H1 (cell line): ENCODE measurements at regions not wholly inside any gene's neighbourhood (a gene's known extent, or its start where the extent isn't known, plus 50 kb on each side); places are given as distances from the start of the nearest gene placed in this dataset.

Experiments
- CTCF ChIA-PET: fragments of 300-600 bp; sonication (Branson Sonifier 250); formaldehyde crosslinking; loops from one replicate; lab custom pipeline; 2021; ENCODE audit not compliant: partially characterized antibody; lab: Charles Lee
- POLR2A ChIA-PET: fragments of 300-600 bp; sonication (Branson Sonifier 250); formaldehyde crosslinking; loops from one replicate; lab custom pipeline; 2021; ENCODE audit warnings: inconsistent platforms; ENCODE audit not compliant: partially characterized antibody; lab: Charles Lee
- DNase-seq, 2 experiments: peaks; one replicate each; pipeline versions ENCODE4 v3.0.0 to v3.0.0-alpha.2; 2010 to 2022; ENCODE audit warnings: low spot score in 2 of 2, low read depth in 1 of 2, mixed read lengths in 1 of 2
- FAIRE-seq: peaks from 2 replicates; lab custom pipeline; 2011; peaks lifted over from hg19 to GRCh38; lab: Jason Lieb, UNC
- H2AFZ ChIP-seq: 2 replicates; pipeline ENCODE4 v1.8.1; 2012; ENCODE audit warnings: low read length, inconsistent platforms
- H2AK5ac ChIP-seq: 2 replicates; pipeline ENCODE4 v1.6.1; 2013; ENCODE audit warnings: low read depth, low read length
- H2BK120ac ChIP-seq: replicated peaks from 2 replicates; pipeline ENCODE3; 2013; ENCODE audit warnings: low read depth, low read length, inconsistent platforms
- H2BK12ac ChIP-seq: 2 replicates; pipeline ENCODE4 v1.6.1; 2013; ENCODE audit warnings: low read depth, low read length
- H2BK15ac ChIP-seq: 2 replicates; pipeline ENCODE4 v1.6.1; 2013; ENCODE audit warnings: low read length
- H2BK20ac ChIP-seq: 2 replicates; pipeline ENCODE4 v1.6.1; 2013; ENCODE audit warnings: low read length
- H2BK5ac ChIP-seq: 2 replicates; pipeline ENCODE4 v1.6.1; 2013; ENCODE audit warnings: low read depth, low read length
- H3K14ac ChIP-seq: 2 replicates; pipeline ENCODE4 v1.6.1; 2013; ENCODE audit warnings: inconsistent platforms; ENCODE audit not compliant: insufficient read length
- H3K18ac ChIP-seq: 2 replicates; pipeline ENCODE4 v1.6.1; 2013; ENCODE audit warnings: low read length; ENCODE audit errors: extremely low read depth
- H3K23ac ChIP-seq: 2 replicates; pipeline ENCODE4 v1.6.1; 2013; ENCODE audit warnings: inconsistent platforms; ENCODE audit not compliant: insufficient read length
- H3K23me2 ChIP-seq: 2 replicates; pipeline ENCODE4 v1.6.1; 2013; ENCODE audit warnings: low read depth, low read length
- H3K27ac ChIP-seq: 2 replicates; pipeline ENCODE4 v1.6.1; 2011; ENCODE audit warnings: low read depth, low read length, inconsistent platforms
- H3K27me3 ChIP-seq, 4 experiments: replicated peaks in 1 of 4; 1 replicate in 1 of 4; 2 replicates in 3 of 4; pipeline versions ENCODE4 v1.6.1 to v1.8.1; 2011 to 2013; ENCODE audit warnings: low read length in 3 of 4, mild to moderate bottlenecking in 3 of 4, inconsistent platforms in 2 of 4, mixed read lengths in 2 of 4, moderate library complexity in 1 of 4; ENCODE audit not compliant: control insufficient read depth in 3 of 4, insufficient read depth in 3 of 4; ENCODE audit errors: extremely low read depth in 1 of 4
- H3K36me3 ChIP-seq, 4 experiments: 2 replicates each; pipeline versions ENCODE4 v1.6.1 to v1.8.1; 2011 to 2013; ENCODE audit warnings: mild to moderate bottlenecking in 4 of 4, low read length in 3 of 4, moderate library complexity in 2 of 4, control low read depth in 1 of 4, inconsistent platforms in 1 of 4; ENCODE audit not compliant: insufficient read depth in 4 of 4, control insufficient read depth in 2 of 4
- H3K4ac ChIP-seq: replicated peaks from 2 replicates; pipeline ENCODE3; 2013; ENCODE audit warnings: low read length, low read depth, mixed read lengths, inconsistent platforms; ENCODE audit not compliant: insufficient read length
- H3K4me1 ChIP-seq, 4 experiments: replicated peaks in 1 of 4; 1 replicate in 1 of 4; 2 replicates in 3 of 4; pipeline versions ENCODE4 v1.6.1 to v1.8.1; 2011 to 2013; ENCODE audit warnings: low read length in 3 of 4, inconsistent platforms in 2 of 4, mixed read lengths in 1 of 4; ENCODE audit not compliant: insufficient read depth in 4 of 4, control insufficient read depth in 3 of 4
- H3K4me2 ChIP-seq, 2 experiments: 2 replicates each; pipeline versions ENCODE4 v1.6.1 to v1.8.1; 2011 to 2013; ENCODE audit warnings: low read depth in 2 of 2, low read length in 2 of 2, control low read depth in 1 of 2, inconsistent platforms in 1 of 2, mild to moderate bottlenecking in 1 of 2; ENCODE audit not compliant: insufficient read depth in 1 of 2
- H3K4me3 ChIP-seq, 4 experiments: fragments of 200-600, 300-600 bp in 1 of 4; sonication (generic), shearing (Covaris generic), sonication (Bioruptor Twin) in 1 of 4; 2 replicates each; pipeline versions ENCODE4 v1.5.1 to v1.8.1; 2011 to 2016; ENCODE audit warnings: low read length in 4 of 4, low read depth in 3 of 4, control low read depth in 2 of 4, inconsistent platforms in 2 of 4, mild to moderate bottlenecking in 2 of 4, mixed read lengths in 1 of 4, moderate library complexity in 1 of 4; ENCODE audit not compliant: insufficient read depth in 2 of 4; ENCODE audit errors: extremely low read depth in 1 of 4
- H3K56ac ChIP-seq: replicated peaks from 2 replicates; pipeline ENCODE3; 2013; ENCODE audit warnings: low read depth, mild to moderate bottlenecking, mixed read lengths, low read length, inconsistent platforms; ENCODE audit not compliant: insufficient read length
- H3K79me1 ChIP-seq: 2 replicates; pipeline ENCODE4 v1.6.1; 2013; ENCODE audit warnings: low read depth, low read length, control low read depth
- H3K79me2 ChIP-seq, 2 experiments: 2 replicates each; pipeline versions ENCODE4 v1.6.1 to v1.8.1; 2012 to 2013; ENCODE audit warnings: low read length in 2 of 2, mild to moderate bottlenecking in 2 of 2, inconsistent platforms in 1 of 2; ENCODE audit not compliant: insufficient read depth in 2 of 2, control insufficient read depth in 1 of 2
- H3K9ac ChIP-seq, 4 experiments: replicated peaks in 1 of 4; 1 replicate in 1 of 4; 2 replicates in 3 of 4; pipeline versions ENCODE4 v1.6.1 to v1.8.1; 2011 to 2013; ENCODE audit warnings: low read depth in 3 of 4, low read length in 3 of 4, control low read depth in 2 of 4, mild to moderate bottlenecking in 2 of 4, moderate library complexity in 2 of 4, inconsistent platforms in 1 of 4; ENCODE audit errors: extremely low read depth in 1 of 4
- H3K9me3 ChIP-seq, 2 experiments: 2 replicates each; pipeline versions ENCODE4 v1.6.1 to v1.8.1; 2012 to 2013; ENCODE audit warnings: mild to moderate bottlenecking in 2 of 2, moderate library complexity in 2 of 2, control low read depth in 1 of 2, inconsistent platforms in 1 of 2, low read depth in 1 of 2, low read length in 1 of 2, mixed read lengths in 1 of 2; ENCODE audit not compliant: insufficient read depth in 2 of 2
- H4K20me1 ChIP-seq, 2 experiments: replicated peaks in 1 of 2; 2 replicates each; pipeline versions ENCODE3 to v1.8.1; 2011 to 2013; ENCODE audit warnings: inconsistent platforms in 2 of 2, low read length in 2 of 2, mild to moderate bottlenecking in 1 of 2; ENCODE audit not compliant: insufficient read depth in 2 of 2, control insufficient read depth in 1 of 2
- H4K5ac ChIP-seq: 2 replicates; pipeline ENCODE4 v1.6.1; 2013; ENCODE audit warnings: low read length, low read depth, mixed read lengths, inconsistent platforms; ENCODE audit not compliant: insufficient read length
- H4K8ac ChIP-seq: 2 replicates; pipeline ENCODE4 v1.8.0; 2013; ENCODE audit warnings: mild to moderate bottlenecking, moderate library complexity, low read length, inconsistent platforms; ENCODE audit not compliant: insufficient read depth; ENCODE audit errors: extremely low read depth
- H4K91ac ChIP-seq: replicated peaks from 2 replicates; pipeline ENCODE3; 2013; ENCODE audit warnings: low read length, mixed read lengths, inconsistent platforms; ENCODE audit not compliant: insufficient read length
- ASH2L ChIP-seq: fragments of 200-600, 300-600 bp; sonication (generic); IDR thresholded peaks from one replicate; pipeline ENCODE4 v1.7.1; 2017; ENCODE audit warnings: low read length
- CEBPB ChIP-seq: IDR thresholded peaks from 2 replicates; pipeline ENCODE4 v1.6.1; 2012; ENCODE audit warnings: low read depth, low read length
- EP300 ChIP-seq, 2 experiments: IDR thresholded peaks; 1 replicate in 1 of 2; 2 replicates in 1 of 2; pipeline ENCODE4 v1.6.1; 2011 to 2012; ENCODE audit warnings: low read depth in 2 of 2, low read length in 2 of 2, mild to moderate bottlenecking in 2 of 2, borderline replicate concordance in 1 of 2, inconsistent platforms in 1 of 2, moderate library complexity in 1 of 2
- POLR2AphosphoS5 ChIP-seq: IDR thresholded peaks from 2 replicates; pipeline ENCODE4 v1.6.1; 2011; ENCODE audit warnings: low read depth, low read length
- WGBS, 2 experiments: shearing (Covaris generic) in 1 of 2; methylation state at CpG; one replicate each; pipeline versions ENCODE4 v1.1.6 to v1.1.7; 2013 to 2015; ENCODE audit warnings: low lambda C conversion rate in 2 of 2, mixed read lengths in 2 of 2, inconsistent platforms in 1 of 2, low coverage in 1 of 2, missing lambda C conversion rate in 1 of 2; ENCODE audit not compliant: insufficient replicate concordance in 2 of 2, insufficient coverage in 1 of 2, insufficient read length in 1 of 2; ENCODE audit errors: extremely low coverage in 1 of 2, missing lambda C conversion rate in 1 of 2; 5-methylcytosine and 5-hydroxymethylcytosine counted together
- TF ChIP-seq, protein P1 (sequence below): IDR thresholded peaks from 2 replicates; pipeline ENCODE4 v1.6.1; 2012; ENCODE audit warnings: inconsistent platforms

DNA sequence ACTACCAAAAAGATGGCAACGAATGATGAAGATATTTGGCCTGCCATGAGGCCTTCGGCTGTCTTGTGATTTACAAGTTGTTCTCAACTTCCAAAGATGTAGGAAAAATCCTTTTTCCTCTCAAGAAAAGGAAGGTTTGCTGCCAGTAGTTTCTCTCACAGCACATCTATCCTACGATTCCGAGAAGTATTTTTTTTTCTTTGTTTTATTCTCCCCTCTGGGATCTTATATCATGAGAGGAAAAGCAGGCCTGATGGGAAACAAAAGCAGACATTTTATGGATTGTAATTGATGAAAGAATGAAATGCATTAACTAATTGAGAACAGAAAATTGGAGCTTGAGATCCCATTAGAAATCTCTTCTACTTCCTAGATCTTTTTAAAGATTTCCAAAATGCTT, 1197.9 kb upstream of the SEL1L start:
- ChIA-PET POLR2A (no interaction called here), CTCF (interaction anchor here (0.7 to 1.2 kb wide), 2 partner anchors 140 to 1024 kb away, joined by 3 read pairs; no protein-coding TSS in a partner anchor)
- no peaks in the 10 kb centered on the region for H3K79me2 ChIP-seq
- no peak overlapping the region for H3K18ac ChIP-seq
- H3K79me1 ChIP-seq, result no peaks in the 10 kb centered on the region
- no peaks in the 10 kb centered on the region for H3K27me3 ChIP-seq
- DNase-seq (no peak), FAIRE-seq (no peak)
- no peak overlapping the region for H2BK5ac ChIP-seq
- WGBS, 2 experiments, result 100% methylated on average over 4 of the region's 4 CpGs; no CpG with 5 or more reads in 1 of the 2 experiments
- H3K4me2 ChIP-seq, result no peak overlapping the region
- no peaks in the 10 kb centered on the region for H3K36me3 ChIP-seq
- no peak overlapping the region for H3K4me3 ChIP-seq
- H4K5ac ChIP-seq, result no peak overlapping the region
- no peaks in the 10 kb centered on the region for H4K20me1 ChIP-seq
- no peak overlapping the region for H3K23ac ChIP-seq
- no peak overlapping the region for H4K91ac ChIP-seq
- no peak overlapping the region for H3K56ac ChIP-seq
- H2AFZ ChIP-seq, result no peak overlapping the region
- no peak overlapping the region for H3K9ac ChIP-seq
- no peak overlapping the region for H2BK120ac ChIP-seq
- H4K8ac ChIP-seq, result no peak overlapping the region
- no peak overlapping the region for H2AK5ac ChIP-seq
- H3K4me1 ChIP-seq, result no peaks in the 10 kb centered on the region
- H3K4ac ChIP-seq, result no peak overlapping the region
- H3K14ac ChIP-seq, result no peak overlapping the region
- H3K23me2 ChIP-seq, result no peaks in the 10 kb centered on the region
- H3K9me3 ChIP-seq, result no peaks in the 10 kb centered on the region
- H2BK20ac ChIP-seq, result no peak overlapping the region
- H2BK15ac ChIP-seq, result no peak overlapping the region
- no peak overlapping the region for H2BK12ac ChIP-seq
- H3K27ac ChIP-seq, result no peak overlapping the region
- TF ChIP-seq EP300 (IDR thresholded peaks at IDR 0.05; ENCODE audit: borderline replicate concordance in 1 of 2, low read depth in 2 of 2, low read length in 2 of 2), result no peak
- TF ChIP-seq, protein P1, sequence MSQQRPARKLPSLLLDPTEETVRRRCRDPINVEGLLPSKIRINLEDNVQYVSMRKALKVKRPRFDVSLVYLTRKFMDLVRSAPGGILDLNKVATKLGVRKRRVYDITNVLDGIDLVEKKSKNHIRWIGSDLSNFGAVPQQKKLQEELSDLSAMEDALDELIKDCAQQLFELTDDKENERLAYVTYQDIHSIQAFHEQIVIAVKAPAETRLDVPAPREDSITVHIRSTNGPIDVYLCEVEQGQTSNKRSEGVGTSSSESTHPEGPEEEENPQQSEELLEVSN, result no peak
- no peak for TF ChIP-seq POLR2AphosphoS5
- TF ChIP-seq CEBPB, result no peak
- TF ChIP-seq ASH2L, result no peak
